Transverse colon (tissue), 4 donors: ENCODE measurements at regions not wholly inside any gene's neighbourhood (a gene's known extent, or its start where the extent isn't known, plus 50 kb on each side); places are given as distances from the start of the nearest gene placed in this dataset.

Source experiments
- DNase-seq: peaks from one replicate; pipeline ENCODE4 v3.0.0-alpha.2; 2019
- H3K27ac ChIP-seq, 4 donors: fragments of 200-600 bp; sonication (generic); 2 replicates each; pipeline ENCODE4 v1.5.1; 2016 to 2018; ENCODE audit warnings: inconsistent platforms in 4 of 4
- H3K27me3 ChIP-seq: fragments of 200-600 bp; sonication (generic); 2 replicates; pipeline ENCODE4 v1.5.1; 2017; ENCODE audit warnings: inconsistent platforms
- H3K36me3 ChIP-seq, 4 donors: fragments of 200-600 bp; sonication (generic); 2 replicates each; pipeline ENCODE4 v1.5.1; 2017 to 2019; ENCODE audit warnings: inconsistent platforms in 4 of 4
- H3K4me1 ChIP-seq, 4 donors: fragments of 200-600 bp; sonication (generic); 2 replicates each; pipeline ENCODE4 v1.5.1; 2017 to 2020; ENCODE audit warnings: inconsistent platforms in 4 of 4
- H3K4me3 ChIP-seq, 4 donors: fragments of 200-600 bp; sonication (generic); 1 replicate in 1 of 4; 2 replicates in 3 of 4; pipeline versions ENCODE4 v1.5.1 to v1.6.1; 2017 to 2019; ENCODE audit warnings: inconsistent platforms in 4 of 4
- H3K9me3 ChIP-seq, 2 donors: fragments of 200-600 bp; sonication (generic); 2 replicates each; pipeline ENCODE4 v1.5.1; 2017 to 2019; ENCODE audit warnings: inconsistent platforms in 2 of 2
- CTCF ChIP-seq, 5 experiments: fragments of 200-600 bp in 3 of 5; fragments of 450-650 bp in 2 of 5; sonication (generic) in 3 of 5; IDR thresholded peaks; 1 replicate in 2 of 5; 2 replicates in 3 of 5; pipeline ENCODE4 v1.5.1; 2016 to 2017; ENCODE audit warnings: antibody characterized with exemption in 5 of 5, inconsistent platforms in 3 of 5, mild to moderate bottlenecking in 2 of 5, moderate library complexity in 1 of 5
- EP300 ChIP-seq: sonication (generic); formaldehyde crosslinking; IDR thresholded peaks from one replicate; pipeline ENCODE4 v1.6.1; 2017; ENCODE audit warnings: antibody characterized with exemption, low read depth
- POLR2A ChIP-seq: fragments of 450-650 bp; IDR thresholded peaks from one replicate; pipeline ENCODE4 v1.6.1; 2016; ENCODE audit warnings: antibody characterized with exemption, mild to moderate bottlenecking, moderate library complexity
- POLR2AphosphoS5 ChIP-seq, 3 donors: sonication (generic); formaldehyde crosslinking; IDR thresholded peaks; one replicate each; pipeline ENCODE4 v1.6.1; 2016; ENCODE audit warnings: antibody characterized with exemption in 3 of 3
- WGBS, 2 donors: methylation state at CpG; one replicate each; pipeline ENCODE4 v1.1.5; 2018; ENCODE audit warnings: low coverage in 1 of 2; 5-methylcytosine and 5-hydroxymethylcytosine counted together
- in situ Hi-C, 4 donors: fragments of 200-750 bp; cut with MboI; loops; one replicate each; pipeline versions ENCODE4 v1.15.0 to v1.15.1; 2017; ENCODE audit warnings: low sequenced_read_pairs in 3 of 4, low pct_ligation_motif_present in 1 of 4, low pct_unique_long_range_greater_than_20kb in 1 of 4
- intact Hi-C: fragments of 100-400 bp; cut with DNase I; formaldehyde crosslinking; loops from one replicate; pipeline ENCODE4 v1.15.1; 2023; ENCODE audit warnings: low total_unique reads

- 78 to 79% methylated on average over 2 of the region's 2 CpGs for WGBS, 2 donors
These were observed 348.3 kb upstream of the FIGN start for GRCh38 chr2:164084066-164084465.

GRCh38 chr2:164080486-164080885 is 344.7 kb upstream of the FIGN start:
- no peak overlapping the region for H3K4me3 ChIP-seq
- H3K4me1 ChIP-seq, result no peaks in the 10 kb centered on the region
- DNase-seq, result no peak
- 71 to 73% methylated on average over 2 of the region's 2 CpGs for WGBS, 2 donors
- in situ Hi-C loops, result no loop called here
- no peak for TF ChIP-seq POLR2A
- TF ChIP-seq CTCF (IDR thresholded peaks at IDR 0.05), result no peak
- TF ChIP-seq POLR2AphosphoS5 (IDR thresholded peaks at IDR 0.05), result no peak
- TF ChIP-seq EP300, result no peak
- no peaks in the 10 kb centered on the region for H3K9me3 ChIP-seq
- no peaks in the 10 kb centered on the region for H3K36me3 ChIP-seq
- no peak overlapping the region for H3K27ac ChIP-seq
- intact Hi-C loops, result no loop called here
- no peaks in the 10 kb centered on the region for H3K27me3 ChIP-seq

More at GRCh38 chr2:164084066-164084465, 348.3 kb upstream of the FIGN start:
- no peaks in the 10 kb centered on the region for H3K4me1 ChIP-seq
- no peaks in the 10 kb centered on the region for H3K27me3 ChIP-seq
- no peaks in the 10 kb centered on the region for H3K9me3 ChIP-seq
- H3K36me3 ChIP-seq, result no peaks in the 10 kb centered on the region
- no peak overlapping the region for H3K4me3 ChIP-seq
- intact Hi-C loops (no loop called here), in situ Hi-C loops (no loop called here)
- TF ChIP-seq CTCF (IDR thresholded peaks at IDR 0.05) (no peak), POLR2A (no peak), POLR2AphosphoS5 (IDR thresholded peaks at IDR 0.05) (no peak)
- H3K27ac ChIP-seq, result no peak overlapping the region
- DNase-seq, result no peak

- Histone ChIP-seq H3K4me1 (no peaks in the 10 kb centered on the region), H3K9me3 (no peaks in the 10 kb centered on the region), H3K36me3 (no peaks in the 10 kb centered on the region), H3K4me3 (no peak overlapping the region), H3K27ac (no peak overlapping the region), H3K27me3 (no peaks in the 10 kb centered on the region)
- 61 to 70% methylated on average over 2 of the region's 2 CpGs for WGBS, 2 donors
- in situ Hi-C loops, result no loop called here
- intact Hi-C loops, result no loop called here
- TF ChIP-seq POLR2A (no peak), CTCF (IDR thresholded peaks at IDR 0.05) (no peak), POLR2AphosphoS5 (IDR thresholded peaks at IDR 0.05) (no peak), EP300 (no peak)
- no peak for DNase-seq
These were observed 343.4 kb upstream of the FIGN start for GRCh38 chr2:164079258-164079657.

DNA sequence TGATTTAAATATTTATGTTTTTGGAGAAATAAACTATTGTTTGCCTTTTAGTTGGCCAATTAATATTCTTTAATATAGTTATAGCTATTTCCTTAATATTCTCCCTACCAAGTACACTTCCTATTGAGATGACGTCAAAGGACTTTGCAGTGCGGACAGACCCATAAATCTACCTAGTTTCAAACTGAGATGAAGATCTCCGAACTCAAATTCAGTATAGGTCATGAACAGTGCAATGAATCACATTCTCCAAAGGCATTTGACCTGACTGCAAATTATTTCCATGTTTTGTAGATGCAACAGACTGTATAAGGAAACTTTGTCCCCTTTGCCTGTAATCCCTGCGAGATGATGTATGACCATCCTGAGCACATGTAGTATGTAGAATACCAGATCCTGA is 342.6 kb upstream of the FIGN start:
- no peak overlapping the region for H3K4me3 ChIP-seq
- H3K36me3 ChIP-seq, result no peaks in the 10 kb centered on the region
- H3K27me3 ChIP-seq, result no peaks in the 10 kb centered on the region
- 66 to 73% methylated on average over 4 of the region's 4 CpGs for WGBS, 2 donors
- H3K27ac ChIP-seq, result no peak overlapping the region
- DNase-seq, result no peak
- no peaks in the 10 kb centered on the region for H3K4me1 ChIP-seq
- H3K9me3 ChIP-seq, result no peaks in the 10 kb centered on the region
- no peak for TF ChIP-seq CTCF (IDR thresholded peaks at IDR 0.05)
- TF ChIP-seq EP300, result no peak
- no peak for TF ChIP-seq POLR2A
- no peak for TF ChIP-seq POLR2AphosphoS5 (IDR thresholded peaks at IDR 0.05)
- in situ Hi-C loops, result no loop called here
- intact Hi-C loops, result no loop called here
